ENCODE measurements at regions not wholly inside any gene's neighbourhood (a gene's known extent, or its start where the extent isn't known, plus 50 kb on each side); places are given as distances from the start of the nearest gene placed in this dataset.

DNA sequence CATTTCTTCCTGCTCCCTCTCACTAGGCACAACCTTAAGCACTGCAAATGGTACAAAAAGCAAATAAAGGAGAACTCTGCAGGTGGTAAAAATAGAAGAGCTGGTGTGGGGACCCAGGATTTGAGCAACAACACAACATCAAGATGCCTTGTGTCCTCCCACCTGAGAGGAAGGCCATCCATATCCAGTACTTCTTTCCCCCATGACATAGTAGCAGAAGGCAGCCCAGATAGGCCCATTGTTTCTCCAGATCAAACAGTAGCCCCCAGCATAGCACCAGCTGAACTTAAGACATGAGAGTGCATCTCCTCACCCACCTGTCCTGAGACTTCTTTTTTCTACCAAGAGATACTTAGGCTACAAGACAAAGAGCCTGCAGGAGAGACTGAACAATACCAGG lies 180.5 kb downstream of the GOLGA6L6 start:
- TF ChIP-seq, protein P1, sequence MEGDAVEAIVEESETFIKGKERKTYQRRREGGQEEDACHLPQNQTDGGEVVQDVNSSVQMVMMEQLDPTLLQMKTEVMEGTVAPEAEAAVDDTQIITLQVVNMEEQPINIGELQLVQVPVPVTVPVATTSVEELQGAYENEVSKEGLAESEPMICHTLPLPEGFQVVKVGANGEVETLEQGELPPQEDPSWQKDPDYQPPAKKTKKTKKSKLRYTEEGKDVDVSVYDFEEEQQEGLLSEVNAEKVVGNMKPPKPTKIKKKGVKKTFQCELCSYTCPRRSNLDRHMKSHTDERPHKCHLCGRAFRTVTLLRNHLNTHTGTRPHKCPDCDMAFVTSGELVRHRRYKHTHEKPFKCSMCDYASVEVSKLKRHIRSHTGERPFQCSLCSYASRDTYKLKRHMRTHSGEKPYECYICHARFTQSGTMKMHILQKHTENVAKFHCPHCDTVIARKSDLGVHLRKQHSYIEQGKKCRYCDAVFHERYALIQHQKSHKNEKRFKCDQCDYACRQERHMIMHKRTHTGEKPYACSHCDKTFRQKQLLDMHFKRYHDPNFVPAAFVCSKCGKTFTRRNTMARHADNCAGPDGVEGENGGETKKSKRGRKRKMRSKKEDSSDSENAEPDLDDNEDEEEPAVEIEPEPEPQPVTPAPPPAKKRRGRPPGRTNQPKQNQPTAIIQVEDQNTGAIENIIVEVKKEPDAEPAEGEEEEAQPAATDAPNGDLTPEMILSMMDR (IDR thresholded peaks at IDR 0.05; ENCODE audit: low read length) = no peak
- TF ChIP-seq EZH2 (IDR thresholded peaks at IDR 0.05; ENCODE audit: borderline replicate concordance, low read length) = no peak
